GM20431 (cell line): ENCODE measurements at regions not wholly inside any gene's neighbourhood (a gene's known extent, or its start where the extent isn't known, plus 50 kb on each side); places are given as distances from the start of the nearest gene placed in this dataset.

Source experiments
- in situ Hi-C: fragments of 300-500 bp; cut with MseI, MboI; formaldehyde crosslinking; loops from one replicate; pipeline ENCODE4 v1.15.0; 2020; ENCODE audit warnings: low sequenced_read_pairs; ENCODE audit not compliant: unreplicated experiment

- in situ Hi-C loops: no loop called here
Measured at GRCh38 chr2:163374282-163374681, 361.5 kb downstream of the FIGN start.

DNA sequence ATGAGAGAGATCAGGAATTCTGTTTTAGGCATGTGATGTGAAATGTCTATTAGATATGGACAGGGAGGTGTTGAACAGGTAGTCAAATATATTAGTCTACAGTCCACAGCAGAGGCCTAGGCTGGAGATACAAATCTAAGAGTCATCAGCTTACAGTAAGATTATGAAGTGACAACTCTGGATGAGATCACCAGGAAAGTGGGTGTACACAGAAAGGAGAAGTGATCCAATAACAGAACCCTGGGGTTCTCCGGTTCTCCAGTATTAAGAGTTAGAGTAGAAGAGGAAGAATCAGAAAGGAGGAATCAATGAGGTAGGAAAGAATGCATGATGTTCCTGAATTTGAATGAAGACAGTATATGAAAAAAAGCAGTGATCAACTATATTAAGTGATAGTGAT lies 362.3 kb downstream of the FIGN start:
- in situ Hi-C loops: no loop called here

DNA sequence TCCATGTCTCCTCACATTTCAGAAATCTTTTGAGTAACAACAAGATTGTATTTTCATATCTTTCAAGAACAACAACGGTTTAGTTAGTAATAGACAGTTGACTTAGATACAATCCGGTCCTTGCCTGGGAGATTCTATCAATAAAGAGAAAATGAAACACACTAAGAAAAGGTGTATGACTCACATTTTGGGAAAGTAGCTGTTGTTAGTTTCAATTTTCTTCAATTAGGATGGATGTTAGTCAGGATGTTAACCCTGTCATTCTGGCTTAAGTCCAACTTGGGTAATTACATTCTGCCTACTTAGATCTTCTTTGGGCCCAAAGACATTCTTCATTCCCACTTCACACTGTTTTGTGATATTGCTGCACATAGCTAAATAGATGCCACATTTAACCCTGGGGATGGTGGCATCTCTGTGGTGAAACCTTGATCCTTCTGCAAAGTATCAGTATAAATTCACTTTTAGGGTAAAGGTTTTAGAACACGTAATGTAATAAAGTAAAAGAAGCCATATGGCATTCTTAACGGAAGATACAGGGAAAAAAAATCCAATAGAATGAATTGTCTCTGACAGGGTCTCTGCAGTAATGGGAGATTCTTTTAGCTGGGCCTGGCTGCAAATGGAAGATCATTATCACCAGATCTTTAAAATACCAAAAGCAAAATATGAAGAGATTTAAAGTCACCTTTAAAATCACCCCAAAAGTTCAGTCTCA lies 365.5 kb downstream of the FIGN start:
- in situ Hi-C loops: no loop called here

DNA sequence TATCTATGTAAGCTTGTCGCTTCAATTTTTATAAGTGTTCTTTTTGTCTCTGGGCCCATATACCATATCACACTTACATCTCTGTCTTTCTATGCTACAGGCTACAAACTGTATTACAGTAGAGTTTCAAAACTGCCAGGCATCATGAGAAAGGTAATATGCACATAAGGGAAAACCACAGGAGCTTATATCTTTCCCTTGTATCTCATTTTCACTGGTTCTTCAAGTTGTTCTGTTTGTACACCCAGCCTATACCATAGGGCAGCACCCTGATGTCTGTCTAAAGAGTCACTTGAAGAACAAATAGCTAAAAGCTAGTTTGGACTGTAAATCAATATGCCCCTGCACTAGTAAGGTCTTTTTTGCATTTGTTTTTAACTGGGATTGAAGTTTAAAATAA lies 366.7 kb downstream of the FIGN start:
- in situ Hi-C loops: no loop called here

- in situ Hi-C loops: no loop called here
Measured at GRCh38 chr2:163368655-163369054, 367.2 kb downstream of the FIGN start.

DNA sequence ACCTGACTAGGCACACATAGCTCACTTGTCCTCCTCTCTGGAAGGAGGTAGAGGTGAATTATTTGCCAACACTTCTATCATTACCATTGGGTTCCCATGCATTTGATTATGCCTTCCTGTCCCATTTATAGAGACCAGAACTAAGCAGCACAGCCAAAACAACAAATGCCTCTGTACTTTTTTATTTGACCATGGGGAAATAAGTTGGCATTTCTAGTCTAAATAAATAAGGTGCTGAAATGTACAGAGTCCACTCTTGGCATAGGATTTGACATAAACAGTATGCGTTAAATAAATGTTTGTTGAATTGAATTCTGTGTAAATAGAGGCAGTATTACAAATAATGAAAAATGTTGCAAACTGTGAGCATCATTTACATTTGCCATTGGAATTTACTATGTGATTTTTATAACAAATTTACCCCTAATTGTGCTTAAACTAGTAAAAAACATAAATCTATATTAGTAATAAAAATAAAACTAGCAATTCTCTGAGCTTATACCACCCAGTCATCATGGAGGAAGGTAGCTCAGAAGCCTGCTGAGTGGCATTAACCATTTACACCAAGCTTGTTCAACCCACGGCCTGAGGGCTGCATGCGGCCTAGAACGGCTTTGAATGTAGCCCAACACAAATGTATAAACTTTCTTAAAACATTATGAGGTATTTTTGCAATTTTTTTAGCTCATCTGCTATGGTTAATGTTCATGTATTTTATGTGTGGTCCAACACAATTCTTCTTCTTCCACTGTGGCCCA lies 367.8 kb downstream of the FIGN start:
- in situ Hi-C loops: no loop called here

GRCh38 chr2:163364736-163365135 lies 371.1 kb downstream of the FIGN start:
- in situ Hi-C loops: no loop called here

DNA sequence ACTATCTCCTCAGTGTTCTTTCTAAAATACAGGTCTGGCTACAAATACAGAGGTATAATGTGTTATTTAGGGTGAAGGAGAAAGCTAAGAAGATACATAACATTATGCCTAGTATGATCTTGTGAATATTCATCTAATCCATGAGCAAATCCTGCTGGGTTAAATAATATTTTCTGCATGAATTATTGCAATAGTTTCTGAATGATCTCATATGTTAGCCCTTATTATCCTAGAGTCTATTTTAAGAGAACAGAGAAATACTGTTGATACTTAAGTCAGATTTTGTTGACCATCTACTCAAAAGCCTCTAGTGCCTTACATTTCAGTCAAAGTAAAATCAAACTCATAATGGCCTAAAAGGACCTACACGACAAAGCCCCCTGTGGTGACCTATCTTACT lies 382.3 kb downstream of the FIGN start:
- in situ Hi-C loops: no loop called here

- in situ Hi-C loops: no loop called here
Measured at GRCh38 chr2:163351966-163352365, 383.8 kb downstream of the FIGN start.

DNA sequence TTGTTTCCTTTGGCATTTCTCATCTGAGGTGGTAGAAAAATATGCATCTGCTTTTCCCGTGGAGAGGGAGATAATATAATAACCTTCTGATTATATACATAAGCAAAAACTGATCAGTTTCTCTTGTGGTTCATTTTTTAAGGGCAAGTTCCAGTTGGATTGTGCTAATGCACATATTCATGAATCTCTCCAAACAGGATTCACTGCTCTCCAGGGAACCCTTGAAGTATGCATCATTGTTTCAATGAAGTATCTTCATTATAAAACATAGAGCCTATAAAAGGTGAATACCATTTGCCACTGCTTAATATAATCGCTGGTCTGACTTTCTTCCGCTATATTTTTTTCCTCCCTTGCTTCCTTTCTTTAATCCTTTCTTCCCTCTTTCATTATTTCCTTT lies 384.7 kb downstream of the FIGN start:
- in situ Hi-C loops: no loop called here

GRCh38 chr2:163348857-163349380 lies 386.9 kb downstream of the FIGN start:
- in situ Hi-C loops: no loop called here

- in situ Hi-C loops: no loop called here
Measured at GRCh38 chr2:163347982-163348856, 387.6 kb downstream of the FIGN start.

GRCh38 chr2:163345795-163346573 lies 389.8 kb downstream of the FIGN start:
- in situ Hi-C loops: no loop called here

DNA sequence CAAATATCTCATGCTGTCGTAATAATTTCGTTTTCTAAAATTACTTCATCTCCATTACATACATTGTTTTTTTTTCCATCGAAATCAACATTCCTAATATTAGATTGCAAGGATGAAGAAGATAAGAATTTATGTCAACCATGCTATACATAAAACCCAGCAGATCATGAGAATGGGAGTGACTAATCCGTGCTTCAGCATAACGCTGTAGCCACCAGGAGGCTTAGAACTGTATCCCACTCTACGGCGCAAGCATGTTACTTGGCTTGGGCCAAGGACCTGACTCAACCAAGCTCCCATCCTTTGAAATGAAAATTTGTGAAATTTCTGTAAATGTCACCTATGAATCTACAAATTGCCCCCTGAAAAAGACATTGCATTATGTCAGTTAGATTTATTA lies 392.5 kb downstream of the FIGN start:
- in situ Hi-C loops: no loop called here

DNA sequence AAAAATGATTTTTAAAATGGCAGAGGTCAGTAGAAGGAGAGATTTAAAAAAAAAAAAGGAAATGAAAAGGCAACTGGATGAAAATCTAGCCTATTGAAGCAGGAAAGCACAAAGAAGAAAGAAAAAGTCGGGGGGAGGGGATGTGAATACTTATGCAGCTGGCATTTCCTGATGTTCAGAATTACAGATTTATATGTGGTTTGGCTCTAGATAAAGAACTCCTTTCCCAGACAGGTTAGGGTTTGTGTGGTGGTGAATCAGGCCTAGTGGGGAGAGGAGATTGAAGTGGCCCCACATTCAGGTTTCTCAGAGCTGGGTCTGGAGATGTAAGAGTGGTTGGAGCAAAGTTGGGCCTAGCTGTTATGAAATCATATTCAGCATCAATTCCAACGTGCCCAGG lies 394.4 kb downstream of the FIGN start:
- in situ Hi-C loops: no loop called here

GRCh38 chr2:163338270-163338669 lies 397.5 kb downstream of the FIGN start:
- in situ Hi-C loops: no loop called here

DNA sequence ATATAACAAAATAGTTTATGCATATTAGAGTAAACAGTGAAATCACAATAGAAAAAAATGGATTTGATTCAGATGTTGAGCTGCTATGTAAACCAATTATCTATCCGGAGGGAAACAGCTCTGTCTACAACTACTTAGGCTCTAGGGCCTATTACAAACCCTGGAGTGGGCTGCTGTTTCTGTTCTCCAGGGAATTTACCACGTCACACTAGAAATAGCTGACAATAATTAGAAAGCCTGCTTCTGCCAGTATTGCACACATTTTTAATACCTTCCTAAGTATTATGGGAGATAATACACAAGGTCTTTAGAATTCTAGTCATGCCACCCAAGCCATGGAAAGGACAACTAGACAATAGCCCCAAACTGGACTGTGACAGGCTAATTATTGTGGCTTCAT lies 411.1 kb downstream of the FIGN start:
- in situ Hi-C loops: no loop called here

GRCh38 chr2:163319006-163319405 lies 416.8 kb downstream of the FIGN start:
- in situ Hi-C loops: no loop called here

- in situ Hi-C loops: no loop called here
Measured at GRCh38 chr2:163314712-163315111, 421.1 kb downstream of the FIGN start.

DNA sequence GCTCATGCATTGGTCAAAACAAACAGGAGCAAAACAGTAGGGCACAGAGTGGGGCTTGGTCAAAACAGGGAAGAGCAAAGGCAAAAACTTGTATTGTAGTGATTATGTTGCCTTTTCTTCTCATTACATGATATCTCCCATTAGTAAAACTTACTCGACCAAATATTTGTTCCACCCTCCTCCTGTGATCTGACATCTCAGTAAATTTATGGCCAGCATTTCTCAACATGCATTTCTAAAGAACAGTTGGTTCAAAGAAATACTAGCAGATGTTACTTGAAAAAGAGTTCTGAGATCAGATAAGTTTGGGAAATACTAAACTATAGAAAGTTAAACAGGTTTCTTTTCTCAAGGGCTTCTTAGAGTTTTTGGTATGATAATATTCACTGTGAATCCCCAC lies 423.1 kb downstream of the FIGN start:
- in situ Hi-C loops: no loop called here
